Calu3 (cell line): ENCODE measurements at regions not wholly inside any gene's neighbourhood (a gene's known extent, or its start where the extent isn't known, plus 50 kb on each side); places are given as distances from the start of the nearest gene placed in this dataset.

Experiments used
- BruUV-seq: library from RNA; stranded (reverse); fragments of 400-500 nt; replicated peaks from 2 replicates; lab custom pipeline; 2021; lab: Mats Ljungman, UMichigan
- CTCF ChIA-PET: fragments of 300-600 bp; sonication (Branson Sonifier 250); formaldehyde crosslinking; loops from one replicate; lab custom pipeline; 2022; ENCODE audit warnings: antibody characterized with exemption; lab: Charles Lee
- DNase-seq: peaks from one replicate; pipeline ENCODE4 v3.0.0; 2022
- H3K27ac Mint-ChIP-seq: one replicate; pipeline ENCODE4 v1.8.0; 2022; ENCODE audit warnings: mixed read lengths; ENCODE audit not compliant: unreplicated experiment
- H3K27me3 Mint-ChIP-seq: one replicate; pipeline ENCODE4 v1.8.0; 2022; ENCODE audit warnings: mixed read lengths; ENCODE audit not compliant: unreplicated experiment
- H3K36me3 Mint-ChIP-seq: one replicate; pipeline ENCODE4 v1.8.0; 2022; ENCODE audit warnings: mild to moderate bottlenecking, moderate library complexity, mixed read lengths; ENCODE audit not compliant: insufficient read depth, unreplicated experiment
- H3K4me1 Mint-ChIP-seq: one replicate; pipeline ENCODE4 v1.8.0; 2022; ENCODE audit warnings: mild to moderate bottlenecking, low read depth, mixed read lengths; ENCODE audit not compliant: unreplicated experiment
- H3K4me3 Mint-ChIP-seq: one replicate; pipeline ENCODE4 v1.8.0; 2022; ENCODE audit warnings: mild to moderate bottlenecking, low read depth, moderate library complexity, mixed read lengths; ENCODE audit not compliant: unreplicated experiment
- H3K9me3 Mint-ChIP-seq: one replicate; pipeline ENCODE4 v1.8.0; 2022; ENCODE audit warnings: low read depth, mixed read lengths; ENCODE audit not compliant: unreplicated experiment
- intact Hi-C: fragments of 100-400 bp; cut with micrococcal nuclease; formaldehyde crosslinking; loops from one replicate; pipeline ENCODE4 v1.10.0; 2022; ENCODE audit not compliant: unreplicated experiment
- TF ChIP-seq, protein P1 (sequence below): fragments of 200-600 bp; IDR thresholded peaks from one replicate; pipeline ENCODE4 v1.8.0; 2022; ENCODE audit warnings: antibody characterized with exemption; ENCODE audit not compliant: unreplicated experiment

DNA sequence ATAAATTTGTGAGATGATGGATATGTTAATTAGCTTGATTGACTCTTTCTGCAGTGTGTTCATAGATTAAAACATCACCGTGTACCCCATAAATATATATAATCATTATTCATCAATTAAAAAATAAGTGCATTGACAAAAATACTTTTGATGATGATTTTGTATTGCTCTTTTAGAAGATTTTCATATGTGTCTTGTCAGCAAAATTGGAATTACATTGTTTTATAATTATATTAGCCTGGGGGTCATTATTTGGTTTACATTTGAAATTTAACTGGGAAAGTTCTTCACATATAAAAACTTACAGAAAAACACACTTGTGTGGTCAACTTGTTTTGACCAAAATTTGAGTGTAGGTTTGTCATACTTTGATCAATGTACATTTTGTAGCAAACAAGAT, 614.6 kb upstream of the ITGA1 start:
- no peak for DNase-seq
- TF ChIP-seq, protein P1, sequence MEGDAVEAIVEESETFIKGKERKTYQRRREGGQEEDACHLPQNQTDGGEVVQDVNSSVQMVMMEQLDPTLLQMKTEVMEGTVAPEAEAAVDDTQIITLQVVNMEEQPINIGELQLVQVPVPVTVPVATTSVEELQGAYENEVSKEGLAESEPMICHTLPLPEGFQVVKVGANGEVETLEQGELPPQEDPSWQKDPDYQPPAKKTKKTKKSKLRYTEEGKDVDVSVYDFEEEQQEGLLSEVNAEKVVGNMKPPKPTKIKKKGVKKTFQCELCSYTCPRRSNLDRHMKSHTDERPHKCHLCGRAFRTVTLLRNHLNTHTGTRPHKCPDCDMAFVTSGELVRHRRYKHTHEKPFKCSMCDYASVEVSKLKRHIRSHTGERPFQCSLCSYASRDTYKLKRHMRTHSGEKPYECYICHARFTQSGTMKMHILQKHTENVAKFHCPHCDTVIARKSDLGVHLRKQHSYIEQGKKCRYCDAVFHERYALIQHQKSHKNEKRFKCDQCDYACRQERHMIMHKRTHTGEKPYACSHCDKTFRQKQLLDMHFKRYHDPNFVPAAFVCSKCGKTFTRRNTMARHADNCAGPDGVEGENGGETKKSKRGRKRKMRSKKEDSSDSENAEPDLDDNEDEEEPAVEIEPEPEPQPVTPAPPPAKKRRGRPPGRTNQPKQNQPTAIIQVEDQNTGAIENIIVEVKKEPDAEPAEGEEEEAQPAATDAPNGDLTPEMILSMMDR, result no peak
- Mint-ChIP-seq H3K27ac (no peak overlapping the region), H3K4me1 (no peaks in the 10 kb centered on the region), H3K27me3 (no peaks in the 10 kb centered on the region), H3K9me3 (no peaks in the 10 kb centered on the region), H3K4me3 (no peak overlapping the region), H3K36me3 (no peaks in the 10 kb centered on the region)
- no TSS peak for BruUV-seq
- CTCF ChIA-PET, result no interaction called here
- intact Hi-C loops, result no loop called here

DNA sequence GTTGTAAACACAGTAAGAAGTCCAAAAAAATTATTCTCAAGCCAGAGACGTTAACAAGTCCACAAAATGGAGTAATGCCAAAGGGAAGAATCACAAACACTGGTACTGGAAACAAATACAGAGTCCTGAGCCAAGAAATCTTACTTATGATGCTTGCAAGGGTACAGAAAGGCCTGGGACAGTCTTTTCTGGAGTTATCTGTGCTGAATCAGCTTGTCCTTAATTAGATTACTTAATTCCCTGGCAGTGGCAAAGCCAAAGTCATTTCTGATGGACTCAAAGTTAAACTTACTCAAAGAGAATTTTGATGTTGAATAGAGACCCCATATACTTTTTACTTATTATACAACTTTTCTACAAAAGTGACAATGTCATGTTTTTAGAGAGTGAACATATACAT, 610.5 kb upstream of the ITGA1 start:
- no peaks in the 10 kb centered on the region for H3K36me3 Mint-ChIP-seq
- no peak for DNase-seq
- CTCF ChIA-PET, result interaction anchor here (0.8 kb wide), 1 partner anchor 27 kb away, joined by 3 read pairs; no protein-coding TSS in a partner anchor
- TF ChIP-seq, protein P1, result no peak
- H3K9me3 Mint-ChIP-seq, result no peaks in the 10 kb centered on the region
- no peak overlapping the region for H3K27ac Mint-ChIP-seq
- intact Hi-C loops, result no loop called here
- H3K4me3 Mint-ChIP-seq, result no peak overlapping the region
- no peaks in the 10 kb centered on the region for H3K4me1 Mint-ChIP-seq
- H3K27me3 Mint-ChIP-seq, result no peaks in the 10 kb centered on the region
- no TSS peak for BruUV-seq

DNA sequence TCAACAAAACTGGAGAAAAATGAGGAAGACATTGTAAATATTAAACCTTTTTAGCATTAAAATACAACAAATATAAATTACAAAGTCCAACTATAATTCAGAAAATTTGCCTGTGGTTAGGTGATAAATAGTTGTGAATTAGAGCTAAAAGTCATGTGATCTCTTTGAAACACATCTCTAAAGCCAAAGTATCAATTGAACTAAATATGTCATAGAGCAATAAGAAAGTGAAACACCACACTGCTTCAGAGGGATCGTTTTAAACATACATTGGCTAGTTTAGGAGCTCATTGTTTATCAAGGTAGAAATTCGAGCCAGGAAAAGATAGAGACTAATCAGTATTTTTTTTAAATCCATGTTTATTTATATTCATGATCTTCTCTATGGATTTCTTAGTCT, 606.3 kb upstream of the ITGA1 start:
- TF ChIP-seq, protein P1, result no peak
- CTCF ChIA-PET, result no interaction called here
- Mint-ChIP-seq H3K27ac (no peak overlapping the region), H3K9me3 (no peaks in the 10 kb centered on the region), H3K27me3 (no peaks in the 10 kb centered on the region), H3K4me3 (no peak overlapping the region), H3K4me1 (no peaks in the 10 kb centered on the region), H3K36me3 (no peaks in the 10 kb centered on the region)
- intact Hi-C loops, result no loop called here
- BruUV-seq, result no TSS peak
- no peak for DNase-seq

DNA sequence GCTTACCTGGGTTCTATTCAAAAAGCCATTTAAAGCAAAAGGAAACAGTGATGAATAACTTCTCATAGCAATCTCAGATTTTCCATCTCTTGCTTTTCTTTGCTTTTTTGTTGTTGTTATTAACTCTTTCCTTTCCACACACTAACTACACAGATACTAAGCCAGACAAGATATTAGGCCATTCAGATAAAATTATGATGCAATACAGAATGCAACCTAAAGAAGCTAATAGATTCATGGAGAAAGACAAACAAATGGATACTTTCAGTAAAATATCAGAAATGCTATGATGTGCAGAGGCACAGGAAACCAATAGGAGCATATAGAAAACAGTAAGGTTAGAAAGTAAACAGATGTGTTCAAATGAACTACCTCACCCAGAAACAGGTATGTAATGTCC, 597.0 kb upstream of the ITGA1 start:
- no peaks in the 10 kb centered on the region for H3K27me3 Mint-ChIP-seq
- no peaks in the 10 kb centered on the region for H3K4me1 Mint-ChIP-seq

More for the DNA sequence above, 597.0 kb upstream of the ITGA1 start:
- no peak for DNase-seq
- H3K27ac Mint-ChIP-seq, result no peak overlapping the region
- TF ChIP-seq, protein P1, result no peak
- no peaks in the 10 kb centered on the region for H3K9me3 Mint-ChIP-seq
- H3K36me3 Mint-ChIP-seq, result no peaks in the 10 kb centered on the region
- CTCF ChIA-PET, result no interaction called here
- intact Hi-C loops, result no loop called here
- no peak overlapping the region for H3K4me3 Mint-ChIP-seq
- BruUV-seq, result no TSS peak
